Neural progenitor cell (in vitro differentiated cells): ENCODE measurements at regions not wholly inside any gene's neighbourhood (a gene's known extent, or its start where the extent isn't known, plus 50 kb on each side); places are given as distances from the start of the nearest gene placed in this dataset.

ENCODE experiments used
- CTCF ChIP-seq: fragments of 200-600 bp; sonication (generic); IDR thresholded peaks from 2 replicates; pipeline ENCODE4 v1.5.1; 2017; ENCODE audit warnings: antibody characterized with exemption, mild to moderate bottlenecking
- EZH2 ChIP-seq: fragments of 200-600 bp; sonication (generic); IDR thresholded peaks from 2 replicates; pipeline ENCODE4 v1.6.1; 2017; ENCODE audit warnings: antibody characterized with exemption, mild to moderate bottlenecking, moderate library complexity
- EZH2phosphoT487 ChIP-seq: fragments of 200-600 bp; sonication (generic); IDR thresholded peaks from 2 replicates; pipeline ENCODE4 v1.6.1; 2017; ENCODE audit warnings: antibody characterized with exemption

GRCh38 chr13:82176751-82177150 is 1705.5 kb downstream of the SLITRK1 start:
- TF ChIP-seq CTCF (no peak), EZH2 (no peak), EZH2phosphoT487 (no peak)
